ENCODE measurements at regions not wholly inside any gene's neighbourhood (a gene's known extent, or its start where the extent isn't known, plus 50 kb on each side); places are given as distances from the start of the nearest gene placed in this dataset.

GRCh38 chr20:51255417-51255816 lies 232.5 kb upstream of the KCNG1 start:
- no peak for TF ChIP-seq CTCF (IDR thresholded peaks at IDR 0.05; ENCODE audit: borderline replicate concordance)
- peaks cover 87% of the 10 kb centered on the region for H3K27me3 ChIP-seq (ENCODE audit: low read depth)
- DNase-seq = no peak
- intact Hi-C loops (cut with micrococcal nuclease) = no loop called here
- H3K36me3 ChIP-seq = no peaks in the 10 kb centered on the region
- no peak overlapping the region for H3K27ac ChIP-seq (replicated peaks)
- no peak overlapping the region for H3K4me3 ChIP-seq
- H3K4me1 ChIP-seq = no peaks in the 10 kb centered on the region
- H3K9me3 ChIP-seq (replicated peaks) = no peaks in the 10 kb centered on the region

- DNase-seq = no peak
- Histone ChIP-seq H3K4me1 (no peaks in the 10 kb centered on the region), H3K36me3 (no peaks in the 10 kb centered on the region), H3K9me3 (replicated peaks) (no peaks in the 10 kb centered on the region), H3K4me3 (no peak overlapping the region), H3K27ac (replicated peaks) (no peak overlapping the region), H3K27me3 (ENCODE audit: low read depth) (peaks cover 81% of the 10 kb centered on the region)
- TF ChIP-seq CTCF (IDR thresholded peaks at IDR 0.05; ENCODE audit: borderline replicate concordance) = no peak
- intact Hi-C loops (cut with micrococcal nuclease) = no loop called here
Observed at GRCh38 chr20:51253280-51253679, 230.4 kb upstream of the KCNG1 start.

DNA sequence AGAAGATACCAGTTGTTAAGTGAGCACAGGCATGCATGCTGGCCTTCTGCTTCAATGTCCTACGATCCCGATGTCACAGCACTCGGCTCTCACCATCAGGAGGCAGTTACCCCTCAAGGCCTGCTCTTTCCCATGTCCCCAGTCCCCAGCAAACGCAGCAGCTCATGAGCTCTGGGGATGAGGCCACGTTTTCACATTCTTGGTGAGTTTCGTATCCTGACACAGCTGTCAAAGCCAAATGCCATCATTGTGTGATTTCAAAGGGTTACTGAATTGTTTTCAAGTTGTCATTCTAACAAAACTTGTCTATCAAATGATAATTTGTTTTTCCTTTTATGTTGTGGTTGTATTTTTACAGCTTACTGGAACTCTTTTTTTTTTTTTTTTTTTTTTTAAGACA lies 226.9 kb upstream of the KCNG1 start:
- Histone ChIP-seq H3K4me1 (no peaks in the 10 kb centered on the region), H3K4me3 (no peak overlapping the region), H3K27ac (replicated peaks) (no peak overlapping the region), H3K27me3 (ENCODE audit: low read depth) (peaks cover 81% of the 10 kb centered on the region), H3K9me3 (replicated peaks) (no peaks in the 10 kb centered on the region), H3K36me3 (no peaks in the 10 kb centered on the region)
- intact Hi-C loops (cut with micrococcal nuclease) = no loop called here
- no peak for TF ChIP-seq CTCF (IDR thresholded peaks at IDR 0.05; ENCODE audit: borderline replicate concordance)
- no peak for DNase-seq

GRCh38 chr20:51249215-51249614 lies 226.3 kb upstream of the KCNG1 start:
- intact Hi-C loops (cut with micrococcal nuclease) = no loop called here
- H3K4me3 ChIP-seq = no peak overlapping the region
- TF ChIP-seq CTCF (IDR thresholded peaks at IDR 0.05; ENCODE audit: borderline replicate concordance) = no peak
- no peaks in the 10 kb centered on the region for H3K4me1 ChIP-seq
- no peak overlapping the region for H3K27ac ChIP-seq (replicated peaks)
- H3K27me3 ChIP-seq (ENCODE audit: low read depth) = peaks cover 81% of the 10 kb centered on the region
- no peaks in the 10 kb centered on the region for H3K9me3 ChIP-seq (replicated peaks)
- no peaks in the 10 kb centered on the region for H3K36me3 ChIP-seq
- no peak for DNase-seq

DNA sequence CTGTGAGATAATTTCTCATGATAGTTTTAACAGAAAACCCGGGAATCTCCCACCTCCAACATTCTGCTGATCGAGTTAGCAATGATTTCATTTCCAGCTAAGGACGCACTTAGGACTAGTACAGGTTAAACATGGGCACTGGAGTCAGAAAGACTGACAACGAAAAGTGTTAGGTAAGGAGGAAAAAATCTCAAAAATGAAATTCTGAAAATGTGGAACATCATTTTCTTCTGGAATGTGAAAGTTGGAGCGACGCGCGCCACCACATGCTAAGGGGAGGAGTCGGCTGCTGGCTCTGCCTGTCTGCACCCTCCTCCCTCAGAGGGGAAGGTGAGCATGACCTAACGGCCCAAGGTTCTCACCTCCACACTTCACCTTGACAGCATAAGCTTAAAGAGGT lies 221.6 kb upstream of the KCNG1 start:
- Histone ChIP-seq H3K4me1 (no peaks in the 10 kb centered on the region), H3K4me3 (no peak overlapping the region), H3K27ac (replicated peaks) (no peak overlapping the region), H3K9me3 (replicated peaks) (peaks cover 23% of the 10 kb centered on the region), H3K27me3 (ENCODE audit: low read depth) (peaks cover 74% of the 10 kb centered on the region), H3K36me3 (no peaks in the 10 kb centered on the region)
- intact Hi-C loops (cut with micrococcal nuclease) = no loop called here
- no peak for DNase-seq
- no peak for TF ChIP-seq CTCF (IDR thresholded peaks at IDR 0.05; ENCODE audit: borderline replicate concordance)
